ENCODE measurements at regions not wholly inside any gene's neighbourhood (a gene's known extent, or its start where the extent isn't known, plus 50 kb on each side); places are given as distances from the start of the nearest gene placed in this dataset.

- no peak for TF ChIP-seq ZFP3 (CRISPR knock-in tag; IDR thresholded peaks at IDR 0.05)
- no peak for TF ChIP-seq PATZ1 (CRISPR knock-in tag; IDR thresholded peaks at IDR 0.05; ENCODE audit: borderline replicate concordance)
Measured at GRCh38 chr1:157200451-157200850, 62.3 kb upstream of the ETV3 start.

Measured in SK-N-SH treated with all-trans-retinoic acid at 6 μM for 48 hours (cell line).